Fibroblast of pulmonary artery (primary cell): ENCODE measurements at regions not wholly inside any gene's neighbourhood (a gene's known extent, or its start where the extent isn't known, plus 50 kb on each side); places are given as distances from the start of the nearest gene placed in this dataset.

Source experiments
- DNase-seq: peaks from one replicate; pipeline ENCODE4 v3.0.0-alpha.2; 2010; ENCODE audit warnings: low read depth
- H3K4me3 ChIP-seq: replicated peaks from 2 replicates; pipeline ENCODE4 v1.5.1; 2011; ENCODE audit warnings: low read depth, mild to moderate bottlenecking, control low read depth, low read length, moderate library complexity
- CTCF ChIP-seq: IDR thresholded peaks from 2 replicates; pipeline ENCODE4 v1.5.1; 2011; ENCODE audit warnings: mild to moderate bottlenecking, control low read depth, low read length, inconsistent platforms; ENCODE audit errors: missing control alignments

GRCh38 chr9:99549441-99549840 lies 272.2 kb upstream of the NR4A3 start:
- H3K4me3 ChIP-seq: no peak overlapping the region
- DNase-seq: no peak
- TF ChIP-seq CTCF: no peak

GRCh38 chr9:99555792-99556191 lies 265.9 kb upstream of the NR4A3 start:
- no peak for TF ChIP-seq CTCF
- no peak for DNase-seq
- H3K4me3 ChIP-seq: no peak overlapping the region

GRCh38 chr9:99556998-99557397 lies 264.7 kb upstream of the NR4A3 start:
- no peak overlapping the region for H3K4me3 ChIP-seq
- TF ChIP-seq CTCF: no peak
- no peak for DNase-seq

- no peak overlapping the region for H3K4me3 ChIP-seq
- TF ChIP-seq CTCF: no peak
- no peak for DNase-seq
Measured at GRCh38 chr9:99557816-99558215, 263.9 kb upstream of the NR4A3 start.

GRCh38 chr9:99559776-99560175 lies 261.9 kb upstream of the NR4A3 start:
- H3K4me3 ChIP-seq: no peak overlapping the region
- DNase-seq: no peak
- TF ChIP-seq CTCF: no peak

GRCh38 chr9:99560561-99560960 lies 261.1 kb upstream of the NR4A3 start:
- TF ChIP-seq CTCF: no peak
- H3K4me3 ChIP-seq: no peak overlapping the region
- DNase-seq: no peak

GRCh38 chr9:99561509-99561917 lies 260.2 kb upstream of the NR4A3 start:
- no peak for TF ChIP-seq CTCF

More at GRCh38 chr9:99561509-99561917, 260.2 kb upstream of the NR4A3 start:
- DNase-seq: no peak
- no peak overlapping the region for H3K4me3 ChIP-seq
